DND-41 (cell line): ENCODE measurements at regions not wholly inside any gene's neighbourhood (a gene's known extent, or its start where the extent isn't known, plus 50 kb on each side); places are given as distances from the start of the nearest gene placed in this dataset.

Experiments
- EZH2 ChIP-seq: IDR thresholded peaks from 3 replicates; pipeline ENCODE4 v1.6.1; 2012; ENCODE audit warnings: borderline replicate concordance, low read depth, mild to moderate bottlenecking, moderate library complexity, low read length, inconsistent platforms; ENCODE audit not compliant: severe bottlenecking
- TF ChIP-seq, protein P1 (sequence below): IDR thresholded peaks from 2 replicates; pipeline ENCODE4 v1.5.1; 2012; ENCODE audit warnings: borderline replicate concordance, low read length, moderate library complexity, mild to moderate bottlenecking; ENCODE audit not compliant: poor library complexity, severe bottlenecking; ENCODE audit errors: extremely low read depth

DNA sequence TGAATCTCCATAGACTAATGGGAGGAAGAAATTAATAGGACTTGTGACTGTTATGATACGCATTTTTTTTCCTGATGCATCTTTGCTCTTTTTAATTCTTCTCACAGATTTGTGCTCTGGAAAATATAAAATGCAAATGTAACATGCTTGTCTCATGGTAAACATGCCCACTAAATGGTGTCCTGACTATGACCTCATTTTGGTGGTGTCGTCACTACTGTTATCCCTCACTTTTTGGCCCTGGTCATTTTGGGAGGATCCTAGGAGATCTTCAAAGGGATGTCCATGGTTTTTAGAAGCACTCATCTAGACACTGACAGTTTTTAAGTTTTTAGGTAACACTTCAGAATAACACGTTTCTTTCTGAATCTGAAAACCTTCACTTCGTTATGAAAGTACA, 790.8 kb upstream of the FBXO33 start:
- TF ChIP-seq, protein P1, sequence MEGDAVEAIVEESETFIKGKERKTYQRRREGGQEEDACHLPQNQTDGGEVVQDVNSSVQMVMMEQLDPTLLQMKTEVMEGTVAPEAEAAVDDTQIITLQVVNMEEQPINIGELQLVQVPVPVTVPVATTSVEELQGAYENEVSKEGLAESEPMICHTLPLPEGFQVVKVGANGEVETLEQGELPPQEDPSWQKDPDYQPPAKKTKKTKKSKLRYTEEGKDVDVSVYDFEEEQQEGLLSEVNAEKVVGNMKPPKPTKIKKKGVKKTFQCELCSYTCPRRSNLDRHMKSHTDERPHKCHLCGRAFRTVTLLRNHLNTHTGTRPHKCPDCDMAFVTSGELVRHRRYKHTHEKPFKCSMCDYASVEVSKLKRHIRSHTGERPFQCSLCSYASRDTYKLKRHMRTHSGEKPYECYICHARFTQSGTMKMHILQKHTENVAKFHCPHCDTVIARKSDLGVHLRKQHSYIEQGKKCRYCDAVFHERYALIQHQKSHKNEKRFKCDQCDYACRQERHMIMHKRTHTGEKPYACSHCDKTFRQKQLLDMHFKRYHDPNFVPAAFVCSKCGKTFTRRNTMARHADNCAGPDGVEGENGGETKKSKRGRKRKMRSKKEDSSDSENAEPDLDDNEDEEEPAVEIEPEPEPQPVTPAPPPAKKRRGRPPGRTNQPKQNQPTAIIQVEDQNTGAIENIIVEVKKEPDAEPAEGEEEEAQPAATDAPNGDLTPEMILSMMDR: no peak
- no peak for TF ChIP-seq EZH2
